ENCODE measurements at regions not wholly inside any gene's neighbourhood (a gene's known extent, or its start where the extent isn't known, plus 50 kb on each side); places are given as distances from the start of the nearest gene placed in this dataset.

DNA sequence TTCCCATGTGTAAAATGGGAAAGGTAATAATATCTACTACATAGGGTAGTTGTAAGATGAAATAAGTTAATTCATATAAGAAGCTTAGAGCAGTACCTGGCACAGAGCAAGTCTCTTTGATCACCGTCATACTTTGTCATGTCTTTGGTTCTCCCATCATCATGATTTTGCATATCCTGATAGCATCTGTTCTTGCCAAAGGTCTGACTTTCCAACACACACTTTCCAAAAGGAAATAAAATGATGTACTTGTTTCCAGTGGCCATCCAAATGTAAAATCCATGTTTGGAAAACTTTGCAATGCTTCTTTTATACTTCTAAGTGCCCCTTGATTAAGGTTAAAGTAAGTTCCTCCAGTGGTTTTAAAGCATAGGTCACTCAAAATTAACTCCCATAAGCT is 266.9 kb upstream of the PTGER4 start:
- no peak for DNase-seq

DNA sequence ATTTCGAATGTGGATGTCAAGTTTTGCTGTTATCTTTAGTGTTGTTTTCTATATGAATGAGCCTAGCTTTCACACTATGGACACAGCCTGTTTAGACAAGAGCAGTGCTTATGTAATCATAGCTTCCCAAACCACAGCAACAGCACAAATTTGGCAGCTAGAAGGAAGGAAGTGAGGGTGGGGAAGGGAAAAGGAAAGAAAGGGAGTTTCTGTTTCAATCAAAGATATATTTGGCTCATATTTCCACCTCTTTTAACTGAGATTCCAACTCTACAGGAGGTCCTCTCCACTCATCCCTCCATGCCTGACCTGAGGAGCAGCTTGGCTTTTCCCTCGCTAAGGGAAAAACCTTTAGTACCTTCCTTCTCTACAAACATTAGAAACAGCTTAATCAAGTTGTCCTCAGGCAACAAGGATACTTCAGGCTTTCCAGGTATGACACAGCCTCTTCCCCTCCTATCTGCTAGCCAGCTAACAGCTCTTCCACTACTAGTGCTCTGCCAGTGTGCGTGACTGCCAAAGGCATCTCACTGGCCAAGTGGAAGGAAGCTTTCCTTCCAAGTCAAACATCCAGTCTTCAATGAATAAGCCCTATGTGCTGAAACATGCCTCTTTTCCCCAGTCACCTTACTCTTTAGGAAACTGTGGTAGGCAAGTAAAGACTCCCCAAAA is 268.6 kb upstream of the PTGER4 start:
- no peak for DNase-seq

DNA sequence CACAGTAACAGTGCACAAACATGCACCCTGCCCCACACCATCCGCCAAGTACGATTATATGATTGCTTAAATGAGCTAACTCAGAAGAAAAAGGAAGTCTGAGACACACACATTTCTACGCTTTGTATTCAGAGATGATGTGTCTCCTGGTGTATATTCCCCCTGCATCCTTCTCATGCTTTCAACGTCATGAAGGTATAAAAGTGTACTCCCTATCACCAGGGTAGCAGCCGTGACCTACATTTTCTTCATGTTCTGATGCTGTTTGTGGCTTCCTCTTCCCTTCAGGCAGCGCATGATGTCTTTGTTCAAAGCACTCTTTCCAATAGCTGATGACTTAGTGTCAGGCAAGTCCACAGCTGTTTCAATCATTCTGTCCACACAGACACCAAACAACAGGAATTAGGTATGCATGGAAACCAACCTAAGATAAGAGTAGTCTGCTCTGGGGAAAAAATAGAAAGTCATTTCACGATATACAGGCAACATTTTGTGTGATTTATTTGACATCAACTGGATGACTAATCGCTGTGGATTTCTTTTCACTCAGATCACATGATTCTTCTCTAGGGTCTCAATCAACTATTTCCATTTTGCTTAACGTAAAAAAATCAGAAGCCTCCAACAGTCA is 269.4 kb upstream of the PTGER4 start:
- DNase-seq: no peak

DNA sequence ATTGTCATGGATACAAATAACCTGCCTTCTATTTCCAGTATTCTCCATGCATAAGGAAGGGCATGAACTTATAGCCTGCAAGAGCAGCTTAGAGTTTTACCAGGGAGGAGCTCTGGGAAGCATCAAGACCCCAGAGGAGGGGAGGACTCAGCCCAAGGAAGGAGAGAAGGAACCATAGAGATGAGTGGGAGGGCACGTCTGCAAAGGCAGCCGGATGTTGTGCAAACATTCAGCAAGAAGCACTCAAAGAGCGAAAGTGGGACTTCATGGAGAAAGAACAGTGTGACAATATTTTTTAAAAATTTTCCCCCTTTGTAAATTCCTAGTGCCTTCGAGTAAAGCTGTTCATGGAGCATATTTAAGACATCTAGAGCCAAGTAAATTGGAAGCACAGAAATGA is 270.1 kb upstream of the PTGER4 start:
- DNase-seq: no peak

DNA sequence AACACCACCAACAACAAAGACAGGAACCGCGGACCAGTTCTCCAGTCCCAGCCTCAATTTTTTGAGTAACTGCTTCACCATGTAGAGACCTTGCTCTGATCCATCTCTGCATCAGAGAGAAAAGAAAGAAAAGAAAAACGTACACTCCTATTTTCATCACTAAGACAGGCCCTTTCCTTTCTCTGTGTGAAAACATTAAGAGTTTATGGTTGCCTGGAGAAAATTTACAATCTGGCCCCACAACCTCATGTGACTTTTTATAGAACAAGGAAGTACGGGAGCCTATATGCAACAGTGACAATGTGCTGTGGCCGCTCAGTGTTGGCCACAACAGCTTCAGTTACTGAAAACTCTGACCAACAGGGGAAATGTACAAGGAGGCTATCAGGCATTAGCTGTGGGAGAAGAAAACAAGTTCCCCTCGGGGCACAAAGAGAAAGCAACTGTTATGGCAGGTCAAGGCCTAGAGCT is 272.9 kb upstream of the PTGER4 start:
- no peak for DNase-seq

DNA sequence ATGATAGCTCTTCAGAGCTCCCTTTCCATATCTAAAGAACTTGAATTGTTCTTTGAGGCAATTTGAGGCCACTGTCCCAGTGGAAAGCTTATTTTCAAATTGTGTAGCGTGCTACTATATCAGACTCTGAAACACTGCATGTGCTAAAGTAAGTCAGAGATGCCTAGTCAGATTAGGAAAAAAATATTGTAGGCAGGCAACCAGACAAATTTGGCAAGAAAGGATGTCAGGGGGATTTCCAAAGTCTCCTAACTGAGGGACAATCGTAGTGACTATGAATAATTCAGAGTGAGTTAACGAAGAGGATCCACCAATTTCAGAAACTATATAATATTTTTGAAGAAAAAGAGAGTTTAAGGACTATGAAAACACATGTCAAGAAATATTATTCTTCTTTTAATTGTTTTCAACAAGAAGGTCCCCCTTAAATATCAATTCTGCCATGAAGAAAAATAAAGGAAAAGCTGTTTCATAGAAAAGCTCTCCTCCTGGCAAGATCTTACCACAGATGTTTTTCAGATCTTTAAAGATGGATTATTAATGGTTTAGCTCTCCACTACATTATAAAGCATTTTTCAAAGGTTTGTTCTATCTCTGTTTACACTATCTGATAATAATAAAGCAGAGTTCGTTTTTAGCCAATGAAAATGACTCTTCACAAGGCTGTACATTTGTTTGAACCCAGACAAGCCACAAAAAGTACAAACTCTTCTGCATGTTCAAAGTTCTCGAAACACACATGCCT is 273.5 kb upstream of the PTGER4 start:
- no peak for DNase-seq

DNA sequence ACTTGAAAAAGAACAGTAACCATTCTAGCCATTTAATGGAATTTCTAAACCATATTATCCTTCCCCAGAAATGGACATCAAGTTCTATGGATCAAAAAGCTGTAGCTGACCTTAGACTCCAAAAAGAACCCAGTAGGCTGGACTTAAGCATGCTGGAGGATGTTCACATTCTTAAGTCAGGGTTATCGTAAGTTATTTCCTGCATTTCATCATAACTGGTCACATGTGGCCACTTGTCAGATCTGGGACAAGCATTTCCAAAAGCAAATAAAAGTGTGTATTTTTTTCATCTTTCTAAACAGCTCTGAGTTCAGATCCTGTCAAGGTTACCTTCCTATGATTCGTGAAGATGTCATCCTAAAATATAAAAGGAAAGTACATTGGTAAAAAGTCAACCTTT is 274.5 kb upstream of the PTGER4 start:
- DNase-seq: no peak

DNA sequence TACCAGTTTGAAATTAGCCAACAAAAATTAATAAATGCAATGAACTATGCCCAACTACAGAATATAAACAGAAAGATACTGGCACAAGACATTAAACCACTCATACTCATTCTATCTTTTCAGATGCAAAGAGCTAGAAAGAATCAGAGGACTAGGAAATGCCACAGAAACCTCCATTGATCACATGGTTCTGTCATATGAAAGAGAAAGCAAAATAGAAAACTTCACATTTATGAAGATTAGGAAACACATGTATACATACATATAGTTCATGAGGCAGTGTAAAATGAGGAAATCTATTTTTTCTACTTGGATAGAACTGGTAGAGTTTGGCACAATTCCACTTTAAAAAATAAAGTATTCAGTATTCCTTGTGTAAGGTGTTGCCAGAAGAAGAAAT is 275.1 kb upstream of the PTGER4 start:
- no peak for DNase-seq

DNA sequence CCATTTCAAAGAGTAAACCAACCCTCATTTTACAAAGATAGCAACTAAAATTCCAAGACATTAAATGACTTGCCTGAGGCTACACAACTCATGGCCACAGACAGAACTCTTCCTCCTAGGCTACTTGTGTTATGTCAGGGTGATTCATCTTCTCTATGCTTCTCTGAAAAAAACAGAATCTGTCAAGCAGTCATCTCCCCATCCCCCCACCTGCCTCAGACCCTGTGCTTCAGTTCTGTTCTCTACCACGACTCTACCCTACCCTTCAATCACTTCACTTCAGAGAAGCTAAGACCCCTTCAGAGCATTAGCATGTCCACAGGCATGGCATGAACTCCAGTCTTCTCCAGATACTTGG is 277.7 kb upstream of the PTGER4 start:
- no peak for DNase-seq

DNA sequence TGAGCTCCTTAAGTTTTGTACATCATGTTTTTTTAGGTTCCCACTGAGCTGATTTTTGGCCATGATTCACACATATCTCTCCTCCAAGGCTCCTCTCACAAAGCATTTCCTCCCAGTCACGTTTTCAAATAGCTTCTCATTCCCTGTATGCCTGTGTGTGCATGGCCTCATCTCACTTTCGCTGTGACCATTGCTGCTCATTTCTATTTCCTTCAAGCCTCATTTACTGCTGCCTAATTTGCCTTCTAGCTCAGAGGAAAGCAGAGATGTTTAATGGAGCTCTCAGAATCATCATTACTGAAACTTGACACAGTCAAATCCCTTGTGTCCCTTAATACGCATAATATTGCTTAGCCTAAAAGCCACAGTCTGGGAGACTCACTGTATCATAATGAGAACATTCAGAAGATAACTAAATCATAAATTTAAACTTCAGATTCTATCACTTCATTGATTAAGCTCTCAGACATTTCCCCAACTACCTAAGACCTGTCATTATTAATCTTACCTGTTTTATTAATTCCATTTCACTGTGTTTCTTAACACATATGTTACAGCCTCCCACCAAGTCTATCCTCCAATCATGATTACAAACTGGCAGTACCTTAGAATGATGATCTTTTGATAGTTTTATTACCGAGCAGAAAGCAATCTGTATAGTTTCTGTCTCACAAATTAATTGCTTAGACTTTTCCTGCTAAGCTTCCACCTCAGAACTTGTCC is 278.3 kb upstream of the PTGER4 start:
- DNase-seq: no peak

DNA sequence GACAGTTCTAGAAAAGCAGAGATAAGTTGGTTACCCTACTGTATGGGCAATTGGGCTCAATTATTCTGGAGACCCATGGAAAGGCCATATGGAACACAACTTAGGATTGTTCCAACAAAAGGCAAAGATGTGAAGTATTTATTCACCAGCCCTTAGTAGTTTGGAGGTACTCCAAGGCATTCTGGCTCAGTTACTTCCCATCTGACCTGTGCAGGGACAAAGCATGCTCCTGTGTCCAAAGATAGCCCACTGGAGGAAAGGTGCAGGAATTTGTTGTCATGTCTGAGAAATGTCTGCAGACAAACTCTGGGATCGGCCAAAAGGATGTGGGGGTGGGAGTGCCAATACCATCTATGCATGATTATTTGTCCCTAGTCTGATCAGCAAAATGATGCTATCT is 279.5 kb upstream of the PTGER4 start:
- no peak for DNase-seq

DNA sequence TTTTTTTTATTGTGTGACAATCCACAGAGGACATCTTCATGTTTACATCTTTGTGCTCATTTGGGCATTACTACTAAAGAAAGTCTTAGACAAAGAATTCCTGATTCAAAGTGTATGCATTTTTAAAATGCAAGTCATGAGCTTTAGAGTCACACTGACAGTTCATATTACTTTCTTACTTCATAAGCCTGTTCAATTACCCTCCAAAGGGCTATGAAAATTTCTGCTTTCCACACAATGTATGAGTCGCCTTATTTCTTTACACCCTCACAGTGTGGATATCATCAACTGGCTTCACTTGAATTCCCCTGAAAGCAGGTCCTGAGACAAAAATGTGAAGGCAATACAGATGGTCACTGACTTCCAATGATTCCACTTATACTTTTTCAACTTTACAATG is 280.4 kb upstream of the PTGER4 start:
- DNase-seq: no peak

DNA sequence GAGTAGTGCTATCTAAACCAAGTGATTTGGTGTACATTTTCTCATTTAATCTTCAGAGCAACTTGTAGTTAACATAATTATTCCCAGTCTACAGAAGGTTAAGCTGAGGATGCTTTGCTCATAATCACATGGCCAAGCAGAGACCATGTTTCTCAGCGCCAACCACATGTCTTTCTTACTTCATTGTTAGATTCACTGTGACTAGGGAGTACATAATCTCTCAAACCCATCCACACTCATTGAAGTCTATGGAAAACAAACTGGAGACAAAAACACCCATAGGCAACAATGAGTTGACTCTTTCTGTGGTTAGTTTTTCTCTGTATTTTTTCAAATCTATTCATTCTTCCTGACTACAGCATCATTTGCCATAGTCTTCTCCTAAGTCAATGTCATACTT is 281.7 kb upstream of the PTGER4 start:
- DNase-seq: no peak

DNA sequence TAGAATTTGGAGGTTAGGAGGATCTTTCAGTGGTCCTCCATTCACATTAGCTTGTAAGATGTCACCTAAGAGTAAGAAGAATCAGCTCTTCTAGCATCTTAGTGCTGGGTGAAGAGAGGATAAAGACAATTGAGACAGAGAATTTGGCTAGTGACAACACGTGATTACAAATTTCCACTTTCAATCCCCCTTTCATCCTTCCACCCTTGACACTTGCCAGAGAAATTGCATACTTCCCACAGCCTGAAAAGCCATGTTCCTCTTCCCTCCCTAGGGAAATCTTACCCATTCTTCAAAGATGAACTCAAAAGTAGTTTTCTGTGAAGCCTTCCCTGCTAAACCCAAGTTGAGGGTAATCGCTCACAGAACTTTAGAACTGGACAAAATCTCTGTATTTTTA is 282.6 kb upstream of the PTGER4 start:
- no peak for DNase-seq

DNA sequence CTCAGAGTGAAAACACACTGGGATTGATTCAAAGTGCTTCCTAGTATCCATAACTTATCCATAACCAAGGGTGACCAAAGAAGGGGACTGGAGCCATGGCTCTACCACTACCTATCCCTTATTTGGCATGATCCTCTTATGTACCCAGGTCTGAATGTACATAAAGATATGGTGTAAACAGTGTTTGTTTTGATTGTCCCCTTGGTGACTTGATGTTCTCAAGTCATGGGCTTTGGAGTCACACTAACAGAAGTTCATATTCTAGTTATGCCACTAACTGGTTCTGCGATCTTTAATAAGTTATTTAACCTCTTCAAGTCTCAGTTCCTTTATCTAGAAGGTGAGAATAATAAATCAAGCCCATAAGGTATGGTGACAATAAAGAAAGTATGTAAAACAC is 283.4 kb upstream of the PTGER4 start:
- DNase-seq: no peak

DNA sequence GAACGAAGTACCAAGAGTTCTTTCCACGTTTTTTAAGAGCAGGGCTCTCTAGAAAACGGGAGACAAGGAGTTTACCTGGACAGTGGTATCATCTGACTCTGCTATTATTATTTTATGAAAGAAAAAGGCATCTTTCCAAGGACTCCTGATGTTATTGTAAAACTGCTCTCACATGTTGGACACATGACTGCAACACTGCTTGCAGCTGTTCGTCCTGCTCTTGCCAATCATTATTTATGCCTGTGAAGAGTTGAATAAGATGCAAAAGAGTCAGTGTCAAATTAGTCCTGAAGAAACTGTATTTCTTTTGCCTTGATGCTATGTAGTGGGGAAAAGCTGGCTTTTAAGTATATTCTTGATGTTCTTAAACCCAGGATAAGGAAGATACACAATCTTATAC is 284.5 kb upstream of the PTGER4 start:
- no peak for DNase-seq

DNA sequence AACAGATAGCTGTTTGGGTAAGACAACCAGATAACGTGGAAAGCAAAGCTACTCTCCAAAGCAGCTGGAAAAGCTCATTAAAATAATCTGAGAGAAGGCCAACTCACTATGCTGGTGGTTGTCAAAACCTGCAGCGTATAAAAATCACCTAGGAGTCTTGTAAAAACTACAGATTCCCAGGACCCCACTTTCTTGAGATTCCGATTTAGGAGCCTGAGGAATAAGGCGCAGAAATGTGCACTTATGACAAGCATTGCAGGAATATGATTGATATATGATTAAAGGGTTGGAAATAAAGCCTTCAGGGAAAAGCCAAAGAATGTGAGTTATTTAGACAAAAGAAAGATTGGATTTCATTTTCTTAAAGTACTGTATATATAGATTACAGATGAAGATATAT is 285.0 kb upstream of the PTGER4 start:
- DNase-seq: no peak

DNA sequence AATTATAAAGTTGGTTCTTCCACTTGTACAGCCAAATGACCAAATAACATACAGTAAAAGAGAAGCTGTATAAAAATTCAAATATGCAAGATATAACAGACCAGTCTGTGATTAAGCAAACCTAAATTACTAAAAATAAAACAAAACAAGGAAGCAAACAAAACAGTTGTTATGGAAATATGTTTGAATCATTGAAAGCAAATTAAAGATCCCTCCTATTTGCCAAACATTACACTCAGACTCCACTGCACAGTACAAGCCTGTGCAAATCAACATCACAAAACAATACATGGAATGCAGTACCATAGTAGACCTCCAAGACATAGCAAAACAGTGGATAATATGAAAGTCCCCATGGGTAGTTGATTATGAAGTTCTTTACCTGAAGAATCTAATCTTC is 288.1 kb upstream of the PTGER4 start:
- no peak for DNase-seq

DNA sequence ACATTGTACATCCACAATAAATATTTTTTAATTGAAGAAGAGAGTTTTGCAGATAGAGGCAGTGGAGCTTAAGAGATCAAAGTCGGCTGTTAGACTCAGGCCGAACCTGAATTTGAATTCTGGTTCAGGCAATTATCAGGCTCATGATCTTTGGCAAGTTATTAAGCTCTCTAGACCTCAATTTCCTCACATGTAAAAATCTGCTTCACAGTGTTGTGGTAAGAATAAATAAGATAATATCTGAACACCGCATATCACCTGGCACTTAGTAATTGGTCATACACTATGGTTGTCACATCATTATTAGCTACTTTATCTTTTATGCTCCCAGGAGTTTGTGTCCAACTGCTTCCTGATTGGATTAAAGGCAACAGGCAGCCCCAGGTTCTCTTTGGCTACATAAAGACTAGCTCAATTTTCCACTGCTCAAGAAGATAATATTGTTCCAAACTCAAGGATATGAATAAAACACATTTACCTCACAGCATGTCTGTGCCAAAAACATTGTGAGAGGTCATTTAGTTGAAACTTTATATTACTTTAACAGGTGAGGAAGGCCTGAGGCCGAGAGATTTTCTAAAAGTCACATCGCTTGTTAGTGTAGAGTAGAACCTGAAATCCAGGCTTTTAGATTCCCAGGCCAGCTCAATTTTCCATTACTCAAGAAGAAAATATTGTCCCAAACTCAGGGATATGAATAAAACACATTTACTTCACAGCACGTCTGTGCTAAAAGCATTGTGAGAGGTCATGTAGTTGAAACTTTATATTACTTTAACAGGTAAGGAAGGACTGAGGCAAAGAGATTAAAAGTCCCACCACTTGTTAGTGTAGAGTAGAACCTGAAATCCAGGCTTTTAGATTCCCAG is 289.2 kb upstream of the PTGER4 start:
- no peak for DNase-seq

DNA sequence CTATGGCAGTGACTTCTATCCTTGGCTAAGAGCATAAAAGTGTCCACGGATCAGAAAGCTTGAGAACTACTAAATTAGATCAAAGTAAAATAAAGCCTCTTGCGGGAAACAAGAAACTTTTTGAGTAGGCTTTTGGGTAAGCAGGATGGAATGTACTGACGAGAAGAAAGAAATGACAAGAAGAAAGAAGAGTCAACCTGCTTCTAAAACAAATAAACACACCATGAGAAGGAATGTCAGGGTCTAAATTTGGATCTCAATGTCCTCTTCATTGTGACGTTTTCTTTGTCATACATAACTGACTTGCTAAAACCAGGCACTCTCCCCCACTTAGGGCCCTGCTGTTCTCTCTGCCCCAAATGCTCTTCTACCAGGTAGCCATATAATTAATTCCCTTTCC is 290.1 kb upstream of the PTGER4 start:
- no peak for DNase-seq

DNA sequence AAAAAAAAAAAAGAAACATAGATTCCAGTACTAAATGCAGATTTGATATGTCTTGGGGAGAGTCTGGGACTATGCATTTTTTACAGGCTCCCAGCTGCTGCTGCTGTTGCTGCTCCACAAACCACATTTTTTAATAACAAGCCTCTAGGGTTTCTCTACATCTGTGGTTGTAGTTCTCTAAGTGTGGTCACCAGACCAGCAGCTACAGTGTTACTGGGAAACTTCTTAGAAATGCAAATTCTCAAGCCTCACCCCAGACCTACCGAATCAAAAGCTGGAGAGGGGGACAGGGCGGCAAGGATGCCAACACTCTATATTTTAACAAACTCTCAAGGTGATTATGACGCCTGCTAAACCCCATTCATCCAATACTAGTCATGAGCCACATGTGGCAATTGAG is 293.4 kb upstream of the PTGER4 start:
- no peak for DNase-seq

DNA sequence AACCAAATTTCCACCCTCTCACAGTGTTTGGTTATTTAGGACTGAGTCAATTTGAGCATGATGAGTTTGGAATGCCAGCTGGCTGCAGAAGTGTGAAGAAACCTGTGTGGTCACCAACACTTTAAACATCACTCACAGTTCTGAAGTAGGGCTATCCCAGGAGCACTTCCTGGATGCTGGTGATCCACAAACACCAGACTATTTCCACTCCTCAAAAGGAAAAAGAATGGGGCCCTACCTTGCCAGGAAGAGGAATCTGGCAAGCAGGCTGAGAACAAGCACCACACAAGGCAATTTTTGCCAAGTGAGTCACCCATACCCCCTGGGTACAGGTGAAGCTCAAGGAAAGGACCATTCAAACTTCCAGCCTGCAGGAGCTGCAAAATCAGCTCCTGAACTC is 294.2 kb upstream of the PTGER4 start:
- DNase-seq: no peak
